Right lobe of liver (tissue), 4 donors: ENCODE measurements at regions not wholly inside any gene's neighbourhood (a gene's known extent, or its start where the extent isn't known, plus 50 kb on each side); places are given as distances from the start of the nearest gene placed in this dataset.

Experiments used
- POLR2A ChIP-seq: fragments of 450-650 bp; IDR thresholded peaks from one replicate; pipeline ENCODE4 v1.6.1; 2017; ENCODE audit warnings: antibody characterized with exemption, mild to moderate bottlenecking
- TF ChIP-seq, protein P1 (sequence below), 4 donors: fragments of 200-600 bp in 3 of 4; fragments of 450-650 bp in 1 of 4; IDR thresholded peaks; one replicate each; pipeline versions ENCODE4 v1.5.1 to v1.8.0; 2016 to 2022; ENCODE audit warnings: antibody characterized with exemption in 4 of 4, mild to moderate bottlenecking in 2 of 4
- donor health status: DM: no; HTN: no; CAD: no.
- donor health status: DM: no; HTN: no; CAD: no.
- donor health status: DM: no; HTN: yes; CAD: no.

- TF ChIP-seq, protein P1, sequence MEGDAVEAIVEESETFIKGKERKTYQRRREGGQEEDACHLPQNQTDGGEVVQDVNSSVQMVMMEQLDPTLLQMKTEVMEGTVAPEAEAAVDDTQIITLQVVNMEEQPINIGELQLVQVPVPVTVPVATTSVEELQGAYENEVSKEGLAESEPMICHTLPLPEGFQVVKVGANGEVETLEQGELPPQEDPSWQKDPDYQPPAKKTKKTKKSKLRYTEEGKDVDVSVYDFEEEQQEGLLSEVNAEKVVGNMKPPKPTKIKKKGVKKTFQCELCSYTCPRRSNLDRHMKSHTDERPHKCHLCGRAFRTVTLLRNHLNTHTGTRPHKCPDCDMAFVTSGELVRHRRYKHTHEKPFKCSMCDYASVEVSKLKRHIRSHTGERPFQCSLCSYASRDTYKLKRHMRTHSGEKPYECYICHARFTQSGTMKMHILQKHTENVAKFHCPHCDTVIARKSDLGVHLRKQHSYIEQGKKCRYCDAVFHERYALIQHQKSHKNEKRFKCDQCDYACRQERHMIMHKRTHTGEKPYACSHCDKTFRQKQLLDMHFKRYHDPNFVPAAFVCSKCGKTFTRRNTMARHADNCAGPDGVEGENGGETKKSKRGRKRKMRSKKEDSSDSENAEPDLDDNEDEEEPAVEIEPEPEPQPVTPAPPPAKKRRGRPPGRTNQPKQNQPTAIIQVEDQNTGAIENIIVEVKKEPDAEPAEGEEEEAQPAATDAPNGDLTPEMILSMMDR (IDR thresholded peaks at IDR 0.05): no peak
- no peak for TF ChIP-seq POLR2A
These were observed 254.1 kb upstream of the N4BP1 start for GRCh38 chr16:48864055-48864454.
